ENCODE measurements at regions not wholly inside any gene's neighbourhood (a gene's known extent, or its start where the extent isn't known, plus 50 kb on each side); places are given as distances from the start of the nearest gene placed in this dataset.

- DNase-seq (ENCODE audit: low spot score): no peak
- intact Hi-C loops (cut with DNase I): no loop called here
- TF ChIP-seq CTCF (IDR thresholded peaks at IDR 0.05) (no peak), POLR2AphosphoS5 (IDR thresholded peaks at IDR 0.05) (no peak), POLR2A (IDR thresholded peaks at IDR 0.05) (no peak)
- H3K4me1 ChIP-seq (replicated peaks): no peaks in the 10 kb centered on the region
- H3K27me3 ChIP-seq (replicated peaks; ENCODE audit: insufficient read depth): no peaks in the 10 kb centered on the region
- H3K9me3 ChIP-seq: no peaks in the 10 kb centered on the region
- no peak overlapping the region for H3K4me3 ChIP-seq
- no peaks in the 10 kb centered on the region for H3K36me3 ChIP-seq
- no peak overlapping the region for H3K27ac ChIP-seq
Observed at GRCh38 chrX:42450228-42450627, 327.7 kb downstream of the PPP1R2C start.

- Histone ChIP-seq H3K27ac (no peak overlapping the region), H3K9me3 (no peaks in the 10 kb centered on the region), H3K4me3 (no peak overlapping the region), H3K4me1 (replicated peaks) (no peaks in the 10 kb centered on the region), H3K27me3 (replicated peaks; ENCODE audit: insufficient read depth) (no peaks in the 10 kb centered on the region), H3K36me3 (no peaks in the 10 kb centered on the region)
- no peak for DNase-seq (ENCODE audit: low spot score)
- TF ChIP-seq CTCF (IDR thresholded peaks at IDR 0.05) (no peak), POLR2AphosphoS5 (IDR thresholded peaks at IDR 0.05) (no peak), POLR2A (IDR thresholded peaks at IDR 0.05) (no peak)
- WGBS: 86% methylated on average over 1 of the region's 1 CpG
- intact Hi-C loops (cut with DNase I): no loop called here
Observed at GRCh38 chrX:42443267-42443666, 334.7 kb downstream of the PPP1R2C start.

- TF ChIP-seq POLR2AphosphoS5 (IDR thresholded peaks at IDR 0.05) (no peak), CTCF (IDR thresholded peaks at IDR 0.05) (no peak), POLR2A (IDR thresholded peaks at IDR 0.05) (no peak)
- no peaks in the 10 kb centered on the region for H3K9me3 ChIP-seq
- H3K27ac ChIP-seq: no peak overlapping the region
- DNase-seq (ENCODE audit: low spot score): no peak
- intact Hi-C loops (cut with DNase I): no loop called here
- no peaks in the 10 kb centered on the region for H3K27me3 ChIP-seq (replicated peaks; ENCODE audit: insufficient read depth)
- no peaks in the 10 kb centered on the region for H3K4me1 ChIP-seq (replicated peaks)
- H3K36me3 ChIP-seq: no peaks in the 10 kb centered on the region
- no peak overlapping the region for H3K4me3 ChIP-seq
Observed at GRCh38 chrX:42442745-42443144, 335.2 kb downstream of the PPP1R2C start.

- H3K27ac ChIP-seq: no peak overlapping the region
- H3K4me3 ChIP-seq: no peak overlapping the region
- H3K4me1 ChIP-seq (replicated peaks): no peaks in the 10 kb centered on the region
- no peaks in the 10 kb centered on the region for H3K36me3 ChIP-seq
- intact Hi-C loops (cut with DNase I): no loop called here
- no peaks in the 10 kb centered on the region for H3K9me3 ChIP-seq
- DNase-seq (ENCODE audit: low spot score): no peak
- no peaks in the 10 kb centered on the region for H3K27me3 ChIP-seq (replicated peaks; ENCODE audit: insufficient read depth)
- 73% methylated on average over 1 of the region's 1 CpG for WGBS
- no peak for TF ChIP-seq CTCF (IDR thresholded peaks at IDR 0.05)
- TF ChIP-seq POLR2AphosphoS5 (IDR thresholded peaks at IDR 0.05): no peak
- TF ChIP-seq POLR2A (IDR thresholded peaks at IDR 0.05): no peak
Observed at GRCh38 chrX:42437211-42437610, 340.8 kb downstream of the PPP1R2C start.

- Histone ChIP-seq H3K4me3 (no peak overlapping the region), H3K36me3 (no peaks in the 10 kb centered on the region), H3K4me1 (replicated peaks) (no peaks in the 10 kb centered on the region), H3K9me3 (no peaks in the 10 kb centered on the region), H3K27ac (no peak overlapping the region), H3K27me3 (replicated peaks; ENCODE audit: insufficient read depth) (no peaks in the 10 kb centered on the region)
- intact Hi-C loops (cut with DNase I): no loop called here
- WGBS: 98% methylated on average over 4 of the region's 4 CpGs
- TF ChIP-seq POLR2A (IDR thresholded peaks at IDR 0.05) (no peak), CTCF (IDR thresholded peaks at IDR 0.05) (no peak), POLR2AphosphoS5 (IDR thresholded peaks at IDR 0.05) (no peak)
- no peak for DNase-seq (ENCODE audit: low spot score)
Observed at GRCh38 chrX:42434458-42435166, 343.4 kb downstream of the PPP1R2C start.
